AG08395 (cell line): ENCODE measurements at regions not wholly inside any gene's neighbourhood (a gene's known extent, or its start where the extent isn't known, plus 50 kb on each side); places are given as distances from the start of the nearest gene placed in this dataset.
A peak's percentile ranks its signal among the peaks of the same experiment; 100 is the strongest.

Source experiments
- DNase-seq: peaks from one replicate; pipeline ENCODE4 v3.0.0; 2012; ENCODE audit warnings: mixed read lengths, low spot score

DNA sequence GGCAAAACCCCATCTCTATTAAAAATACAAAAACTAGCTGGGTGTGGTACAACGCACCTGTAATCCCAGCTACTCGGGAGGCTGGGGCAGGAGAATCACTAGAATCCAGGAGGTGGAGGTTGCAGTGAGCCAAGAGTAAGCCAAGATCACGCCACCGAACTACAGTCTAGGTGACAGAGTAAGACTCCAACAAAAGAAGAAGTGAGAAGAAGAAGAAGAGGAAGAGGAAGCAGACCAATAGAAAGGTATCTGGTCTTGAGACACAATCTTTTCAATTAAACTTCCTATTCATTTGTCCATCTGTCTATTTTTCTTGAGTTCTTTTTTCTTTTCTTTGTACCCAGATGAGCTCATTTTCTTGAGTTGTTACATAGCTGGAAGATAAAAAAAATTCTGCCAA, 55.7 kb upstream of the ACADM start:
- no peak for DNase-seq

DNA sequence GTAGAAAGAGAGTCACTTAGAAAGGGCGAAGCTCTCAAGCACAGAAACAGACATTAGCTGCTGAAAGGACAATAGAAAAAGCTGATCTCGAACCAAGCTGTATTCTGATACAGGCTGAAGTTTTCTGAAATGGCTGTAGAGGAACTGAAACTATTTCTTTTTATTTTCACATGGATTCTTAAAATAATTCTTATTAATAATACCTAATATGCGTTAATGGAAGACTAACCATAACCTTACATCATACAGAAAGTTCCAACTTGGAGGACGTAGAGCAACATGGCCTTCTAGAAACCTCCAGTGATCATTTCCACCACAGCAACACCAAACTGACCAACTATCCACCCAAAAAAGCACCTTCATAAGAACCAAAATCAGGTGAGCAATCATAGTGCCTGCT, 52.8 kb upstream of the ACADM start:
- no peak for DNase-seq

DNA sequence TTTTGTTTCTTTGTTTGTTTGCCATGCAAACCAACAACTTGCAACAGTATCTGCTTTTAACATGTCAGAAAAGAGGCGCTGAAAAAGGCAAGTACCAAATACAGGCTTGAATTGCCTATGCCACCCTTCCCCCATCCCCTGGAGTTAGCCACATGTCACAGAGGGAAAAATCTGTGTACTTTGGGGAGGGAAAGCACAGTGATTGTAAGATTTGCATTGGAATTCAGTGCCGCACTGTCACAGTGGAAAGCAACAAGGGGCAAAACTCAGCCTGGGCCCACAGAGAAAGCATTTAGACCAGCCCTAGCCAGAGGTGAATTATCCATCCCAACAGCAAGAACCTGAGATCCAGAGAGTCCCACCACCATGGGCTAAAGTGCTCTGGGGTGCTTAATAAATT, 52.4 kb upstream of the ACADM start:
- no peak for DNase-seq

DNA sequence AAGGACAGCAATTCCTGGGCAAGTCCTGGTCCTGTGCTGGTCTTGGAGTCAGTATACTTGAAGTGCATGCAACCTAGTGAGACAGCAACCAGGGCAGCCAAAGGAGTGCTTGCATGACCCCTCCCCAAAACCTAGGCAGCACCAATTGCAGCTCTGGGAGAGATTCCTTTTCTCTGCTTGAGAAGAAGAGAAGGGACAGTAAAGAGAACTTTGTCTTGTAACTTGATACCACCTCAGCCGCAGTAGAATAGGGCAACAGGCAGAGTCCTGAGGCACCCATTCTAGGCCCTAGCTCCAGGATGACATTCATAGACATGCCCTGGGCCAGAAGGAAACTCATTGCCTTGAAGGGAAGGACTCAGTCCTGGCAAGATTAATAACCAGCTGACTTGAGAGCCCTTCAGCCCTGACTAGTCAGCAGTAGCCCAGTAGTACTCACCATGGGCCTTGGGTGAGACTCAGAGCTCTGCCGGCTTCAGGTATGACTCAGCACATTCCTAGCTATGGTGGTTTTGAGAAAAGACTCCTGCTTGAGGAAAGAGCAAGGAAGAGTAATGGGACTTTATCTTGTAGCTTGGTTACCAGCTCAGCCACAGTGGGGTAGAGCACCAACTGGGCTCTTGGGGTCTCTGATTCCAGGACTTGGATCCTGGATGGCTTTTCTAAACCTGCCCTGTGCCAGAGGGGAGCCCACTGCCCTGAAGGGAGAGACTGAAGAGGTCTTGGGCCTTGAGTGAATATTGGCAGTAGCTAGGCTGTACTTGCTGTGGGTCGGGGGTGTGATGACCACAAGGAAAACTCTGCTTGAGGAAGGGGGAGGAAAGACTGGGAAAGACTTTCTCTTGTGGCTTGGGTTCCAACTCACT, 51.7 kb upstream of the ACADM start:
- peak; percentile 72 for DNase-seq

DNA sequence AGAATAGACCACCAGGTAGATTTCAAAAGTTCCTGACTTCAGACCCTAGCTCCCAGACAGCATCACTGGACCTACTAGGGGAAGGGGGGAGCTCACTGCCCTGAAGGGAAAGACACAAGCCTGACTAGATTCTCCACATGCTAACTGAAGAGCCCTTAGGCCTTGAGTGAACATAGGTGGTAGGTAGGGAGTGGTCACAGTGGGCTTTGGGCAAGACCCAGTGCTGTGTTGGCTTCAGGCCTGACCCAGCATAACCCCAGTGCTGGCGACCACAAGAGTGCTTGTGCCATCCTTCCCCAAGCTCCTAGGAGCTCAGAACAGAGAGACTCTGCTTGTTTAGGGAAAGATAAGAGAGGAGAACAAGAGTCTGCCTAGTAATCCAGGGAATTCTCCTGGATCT, 51.1 kb upstream of the ACADM start:
- no peak for DNase-seq

DNA sequence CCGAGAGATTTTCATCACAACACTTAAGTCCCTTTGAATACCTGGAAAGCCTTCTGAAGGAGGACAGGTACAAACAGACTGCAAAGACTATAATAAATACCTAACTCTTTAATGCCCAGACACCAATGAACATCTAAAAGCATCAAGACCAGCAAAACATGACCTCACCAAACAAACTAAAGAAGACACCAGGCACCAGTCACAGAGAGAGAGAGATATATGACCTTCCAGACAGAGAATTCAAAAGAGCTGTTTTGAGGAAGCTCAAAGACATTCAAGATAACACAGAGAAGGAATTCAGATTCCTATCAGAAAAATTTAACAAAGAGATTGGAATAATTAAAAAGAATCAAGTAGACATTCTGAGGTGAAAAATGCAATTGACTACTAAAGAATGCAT, 50.6 kb upstream of the ACADM start:
- DNase-seq = no peak
